ENCODE measurements at regions not wholly inside any gene's neighbourhood (a gene's known extent, or its start where the extent isn't known, plus 50 kb on each side); places are given as distances from the start of the nearest gene placed in this dataset.

- TF ChIP-seq CTCF (IDR thresholded peaks at IDR 0.05) (no peak), POLR2AphosphoS5 (IDR thresholded peaks at IDR 0.05; ENCODE audit: low read depth, low read length) (no peak), SIN3A (IDR thresholded peaks at IDR 0.05; ENCODE audit: borderline replicate concordance, insufficient read depth, low read depth, low read length) (no peak), TCF7L2 (IDR thresholded peaks at IDR 0.05; ENCODE audit: low read depth, low read length) (no peak)
- TF ChIP-seq, protein P1, sequence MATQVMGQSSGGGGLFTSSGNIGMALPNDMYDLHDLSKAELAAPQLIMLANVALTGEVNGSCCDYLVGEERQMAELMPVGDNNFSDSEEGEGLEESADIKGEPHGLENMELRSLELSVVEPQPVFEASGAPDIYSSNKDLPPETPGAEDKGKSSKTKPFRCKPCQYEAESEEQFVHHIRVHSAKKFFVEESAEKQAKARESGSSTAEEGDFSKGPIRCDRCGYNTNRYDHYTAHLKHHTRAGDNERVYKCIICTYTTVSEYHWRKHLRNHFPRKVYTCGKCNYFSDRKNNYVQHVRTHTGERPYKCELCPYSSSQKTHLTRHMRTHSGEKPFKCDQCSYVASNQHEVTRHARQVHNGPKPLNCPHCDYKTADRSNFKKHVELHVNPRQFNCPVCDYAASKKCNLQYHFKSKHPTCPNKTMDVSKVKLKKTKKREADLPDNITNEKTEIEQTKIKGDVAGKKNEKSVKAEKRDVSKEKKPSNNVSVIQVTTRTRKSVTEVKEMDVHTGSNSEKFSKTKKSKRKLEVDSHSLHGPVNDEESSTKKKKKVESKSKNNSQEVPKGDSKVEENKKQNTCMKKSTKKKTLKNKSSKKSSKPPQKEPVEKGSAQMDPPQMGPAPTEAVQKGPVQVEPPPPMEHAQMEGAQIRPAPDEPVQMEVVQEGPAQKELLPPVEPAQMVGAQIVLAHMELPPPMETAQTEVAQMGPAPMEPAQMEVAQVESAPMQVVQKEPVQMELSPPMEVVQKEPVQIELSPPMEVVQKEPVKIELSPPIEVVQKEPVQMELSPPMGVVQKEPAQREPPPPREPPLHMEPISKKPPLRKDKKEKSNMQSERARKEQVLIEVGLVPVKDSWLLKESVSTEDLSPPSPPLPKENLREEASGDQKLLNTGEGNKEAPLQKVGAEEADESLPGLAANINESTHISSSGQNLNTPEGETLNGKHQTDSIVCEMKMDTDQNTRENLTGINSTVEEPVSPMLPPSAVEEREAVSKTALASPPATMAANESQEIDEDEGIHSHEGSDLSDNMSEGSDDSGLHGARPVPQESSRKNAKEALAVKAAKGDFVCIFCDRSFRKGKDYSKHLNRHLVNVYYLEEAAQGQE (IDR thresholded peaks at IDR 0.05; ENCODE audit: insufficient read depth in 1 of 2, low read depth in 2 of 2, low read length in 1 of 2): no peak
Measured at GRCh38 chr16:49121636-49122035, 160.0 kb downstream of the CBLN1 start.

All from Panc1 (cell line).